Liver (tissue), 3 donors: ENCODE measurements at regions not wholly inside any gene's neighbourhood (a gene's known extent, or its start where the extent isn't known, plus 50 kb on each side); places are given as distances from the start of the nearest gene placed in this dataset.
"Not testable (repeated sequence)": the region's sequence is repeated elsewhere in the genome, so short reads cannot be mapped to it uniquely, and the experiment has no call there.

Experiments used
- ATF3 ChIP-seq: IDR thresholded peaks from 2 replicates; pipeline ENCODE4 v1.6.1; 2016; ENCODE audit warnings: antibody characterized with exemption
- CTCF ChIP-seq: fragments of 150-350 bp; IDR thresholded peaks from 2 replicates; pipeline ENCODE4 v1.5.1; 2017; ENCODE audit warnings: improper control_type of control experiment, low read depth, low read length; ENCODE audit not compliant: missing input control
- FOXA1 ChIP-seq: IDR thresholded peaks from 2 replicates; pipeline ENCODE4 v1.6.1; 2016; ENCODE audit warnings: antibody characterized with exemption
- GABPA ChIP-seq, 2 donors: IDR thresholded peaks in 1 of 2; conservative IDR thresholded peaks in 1 of 2; 2 replicates each; pipeline ENCODE4 v1.6.1; 2016; ENCODE audit warnings: antibody characterized with exemption in 2 of 2, mild to moderate bottlenecking in 1 of 2, moderate library complexity in 1 of 2
- HNF4A ChIP-seq, 2 donors: conservative IDR thresholded peaks; 2 replicates each; pipeline ENCODE4 v1.6.1; 2016; ENCODE audit warnings: antibody characterized with exemption in 2 of 2, mild to moderate bottlenecking in 2 of 2
- MAX ChIP-seq: IDR thresholded peaks from 2 replicates; pipeline ENCODE4 v1.6.1; 2016; ENCODE audit warnings: antibody characterized with exemption
- RAD21 ChIP-seq, 2 donors: IDR thresholded peaks; 2 replicates each; pipeline ENCODE4 v1.6.1; 2016; ENCODE audit warnings: antibody characterized with exemption in 2 of 2, mild to moderate bottlenecking in 2 of 2
- REST ChIP-seq: IDR thresholded peaks from 2 replicates; pipeline ENCODE4 v1.6.1; 2016; ENCODE audit warnings: antibody characterized with exemption, mild to moderate bottlenecking
- SP1 ChIP-seq: IDR thresholded peaks from 2 replicates; pipeline ENCODE4 v1.6.1; 2018; ENCODE audit warnings: antibody characterized with exemption, mild to moderate bottlenecking
- TAF1 ChIP-seq: conservative IDR thresholded peaks from 2 replicates; pipeline ENCODE4 v1.6.1; 2016; ENCODE audit warnings: antibody characterized with exemption, mild to moderate bottlenecking
- YY1 ChIP-seq: IDR thresholded peaks from 2 replicates; pipeline ENCODE4 v1.6.1; 2016; ENCODE audit warnings: antibody characterized with exemption, mild to moderate bottlenecking
- donor health status: healthy.
- donor health status: healthy.

- not testable (repeated sequence) for TF ChIP-seq CTCF; TAF1; ATF3; REST; GABPA (IDR thresholded peaks at IDR 0.05 in 1 of 2, conservative IDR thresholded peaks at IDR 0.05 in 1 of 2); SP1; RAD21 (IDR thresholded peaks at IDR 0.05); MAX; YY1; HNF4A (conservative IDR thresholded peaks at IDR 0.05); FOXA1
These were observed 170.6 kb upstream of the ERV3-1 start for GRCh38 chr7:65177041-65177440.
